KBM-7 (cell line): ENCODE measurements at regions not wholly inside any gene's neighbourhood (a gene's known extent, or its start where the extent isn't known, plus 50 kb on each side); places are given as distances from the start of the nearest gene placed in this dataset.

ENCODE experiments used
- DNase-seq: peaks from one replicate; pipeline ENCODE4 v3.0.0-alpha.2; 2015
- in situ Hi-C: fragments of 300-500 bp; cut with MboI; formaldehyde crosslinking; loops from 2 replicates; pipeline ENCODE4 v1.14.3; 2020; ENCODE audit warnings: low sequenced_read_pairs, low pct_unique_long_range_greater_than_20kb, mixed read lengths

- DNase-seq: no peak
- in situ Hi-C loops: no loop called here
Observed at GRCh38 chr6:14716499-14717146, 529.2 kb upstream of the JARID2 start.

- no peak for DNase-seq
- in situ Hi-C loops: no loop called here
Observed at GRCh38 chr6:14717307-14717706, 528.6 kb upstream of the JARID2 start.

- no peak for DNase-seq
- in situ Hi-C loops: no loop called here
Observed at GRCh38 chr6:14718861-14719260, 527.0 kb upstream of the JARID2 start.

- in situ Hi-C loops: no loop called here
- DNase-seq: no peak
Observed at GRCh38 chr6:14719270-14719669, 526.6 kb upstream of the JARID2 start.

- in situ Hi-C loops: no loop called here
- DNase-seq: no peak
Observed at GRCh38 chr6:14720411-14721102, 525.3 kb upstream of the JARID2 start.

- peak; percentile 90 for DNase-seq
- in situ Hi-C loops: no loop called here
Observed at GRCh38 chr6:14721103-14721758, 524.6 kb upstream of the JARID2 start.

- no peak for DNase-seq
- in situ Hi-C loops: no loop called here
Observed at GRCh38 chr6:14722001-14722562, 523.8 kb upstream of the JARID2 start.

- in situ Hi-C loops: no loop called here
- DNase-seq: no peak
Observed at GRCh38 chr6:14722704-14723103, 523.2 kb upstream of the JARID2 start.

GRCh38 chr6:14723535-14724086, 522.3 kb upstream of the JARID2 start:
- no peak for DNase-seq
- in situ Hi-C loops: no loop called here

- in situ Hi-C loops: no loop called here
- no peak for DNase-seq
Observed at GRCh38 chr6:14724549-14724948, 521.3 kb upstream of the JARID2 start.

- peak; percentile 84 for DNase-seq
- in situ Hi-C loops: no loop called here
Observed at GRCh38 chr6:14726816-14727493, 518.9 kb upstream of the JARID2 start.

- no peak for DNase-seq
- in situ Hi-C loops: no loop called here
Observed at GRCh38 chr6:14727494-14728395, 518.1 kb upstream of the JARID2 start.

GRCh38 chr6:14728396-14729024, 517.4 kb upstream of the JARID2 start:
- DNase-seq: peak; percentile 57
- in situ Hi-C loops: no loop called here

- DNase-seq: peak; percentile 20
- in situ Hi-C loops: no loop called here
Observed at GRCh38 chr6:14729129-14729871, 516.6 kb upstream of the JARID2 start.

- in situ Hi-C loops: no loop called here
- no peak for DNase-seq
Observed at GRCh38 chr6:14730654-14731053, 515.2 kb upstream of the JARID2 start.

GRCh38 chr6:14731611-14732010, 514.3 kb upstream of the JARID2 start:
- in situ Hi-C loops: no loop called here
- no peak for DNase-seq

GRCh38 chr6:14732226-14732843, 513.5 kb upstream of the JARID2 start:
- no peak for DNase-seq
- in situ Hi-C loops: no loop called here
